ENCODE measurements at regions not wholly inside any gene's neighbourhood (a gene's known extent, or its start where the extent isn't known, plus 50 kb on each side); places are given as distances from the start of the nearest gene placed in this dataset.

GRCh38 chr4:137131201-137131600 is 401.1 kb downstream of the PCDH18 start:
- CTCF ChIA-PET = no interaction called here
- no peaks in the 10 kb centered on the region for H3K9me3 Mint-ChIP-seq (ENCODE audit: insufficient read depth)
- H3K9ac ChIP-seq (ENCODE audit: low read length) = no peak overlapping the region
- H3K79me2 ChIP-seq (ENCODE audit: control insufficient read depth, insufficient read depth, low read length) = no peaks in the 10 kb centered on the region
- H4K20me1 ChIP-seq (ENCODE audit: control insufficient read depth, insufficient read depth, low read length, poor library complexity, severe bottlenecking) = no peaks in the 10 kb centered on the region
- no peaks in the 10 kb centered on the region for H3K9me3 ChIP-seq (ENCODE audit: control extremely low read depth in 1 of 3, control insufficient read depth in 2 of 3, insufficient read depth in 1 of 3, low read length in 2 of 3)
- no peaks in the 10 kb centered on the region for H3K27me3 Mint-ChIP-seq
- H2AFZ ChIP-seq (ENCODE audit: insufficient read depth, low read depth, low read length, poor library complexity, severe bottlenecking) = no peak overlapping the region
- ATAC-seq (ENCODE audit: low read depth) (no peak), DNase-seq (no peak)
- no peak overlapping the region for H3K4me2 ChIP-seq (replicated peaks; ENCODE audit: low read depth, low read length, poor library complexity, severe bottlenecking)
- H3K4me3 Mint-ChIP-seq = no peak overlapping the region
- intact Hi-C loops (cut with micrococcal nuclease) = no loop called here
- H3K27ac Mint-ChIP-seq = no peak overlapping the region
- POLR2A ChIA-PET = no interaction called here
- no peak overlapping the region for H3K27ac ChIP-seq (ENCODE audit: low read length in 2 of 2)
- no peaks in the 10 kb centered on the region for H3K4me1 ChIP-seq (ENCODE audit: control insufficient read depth in 2 of 2, insufficient read depth in 2 of 2, low read length in 2 of 2)
- no peaks in the 10 kb centered on the region for H3K27me3 ChIP-seq (replicated peaks in 1 of 4; ENCODE audit: control extremely low read depth in 1 of 4, control insufficient read depth in 3 of 4, insufficient read depth in 4 of 4, low read length in 3 of 4)
- H3K4me3 ChIP-seq (ENCODE audit: control extremely low read depth in 1 of 5, extremely low read depth in 1 of 5, insufficient read depth in 1 of 5, low read depth in 2 of 5, low read length in 4 of 5) = no peak overlapping the region
- TF ChIP-seq EZH2 (IDR thresholded peaks at IDR 0.05; ENCODE audit: borderline replicate concordance, insufficient read depth, low read depth, low read length, poor library complexity, severe bottlenecking) = no peak
- no peak for TF ChIP-seq CTCF (IDR thresholded peaks at IDR 0.05)
- no peaks in the 10 kb centered on the region for H3K36me3 ChIP-seq (replicated peaks in 1 of 2; ENCODE audit: control extremely low read depth in 1 of 2, control insufficient read depth in 1 of 2, extremely low read depth in 1 of 2, insufficient read depth in 2 of 2, low read length in 1 of 2)
- H3K4me1 Mint-ChIP-seq = no peaks in the 10 kb centered on the region

GRCh38 chr4:137129845-137130244 is 402.4 kb downstream of the PCDH18 start:
- H3K9me3 Mint-ChIP-seq (ENCODE audit: insufficient read depth) = no peaks in the 10 kb centered on the region
- no peaks in the 10 kb centered on the region for H3K4me1 ChIP-seq (ENCODE audit: control insufficient read depth in 2 of 2, insufficient read depth in 2 of 2, low read length in 2 of 2)
- CTCF ChIA-PET = no interaction called here
- no peaks in the 10 kb centered on the region for H3K27me3 ChIP-seq (replicated peaks in 1 of 4; ENCODE audit: control extremely low read depth in 1 of 4, control insufficient read depth in 3 of 4, insufficient read depth in 4 of 4, low read length in 3 of 4)
- POLR2A ChIA-PET = no interaction called here
- H3K4me1 Mint-ChIP-seq = no peaks in the 10 kb centered on the region
- no peak for TF ChIP-seq EZH2 (IDR thresholded peaks at IDR 0.05; ENCODE audit: borderline replicate concordance, insufficient read depth, low read depth, low read length, poor library complexity, severe bottlenecking)
- TF ChIP-seq CTCF (IDR thresholded peaks at IDR 0.05) = no peak
- H3K4me3 Mint-ChIP-seq = no peak overlapping the region
- no peak overlapping the region for H3K4me3 ChIP-seq (ENCODE audit: control extremely low read depth in 1 of 5, extremely low read depth in 1 of 5, insufficient read depth in 1 of 5, low read depth in 2 of 5, low read length in 4 of 5)
- ATAC-seq (ENCODE audit: low read depth) = no peak
- no peak overlapping the region for H3K4me2 ChIP-seq (replicated peaks; ENCODE audit: low read depth, low read length, poor library complexity, severe bottlenecking)
- intact Hi-C loops (cut with micrococcal nuclease) = no loop called here
- no peak overlapping the region for H3K27ac ChIP-seq (ENCODE audit: low read length in 2 of 2)
- no peak for DNase-seq
- H4K20me1 ChIP-seq (ENCODE audit: control insufficient read depth, insufficient read depth, low read length, poor library complexity, severe bottlenecking) = no peaks in the 10 kb centered on the region
- no peak overlapping the region for H3K27ac Mint-ChIP-seq
- H2AFZ ChIP-seq (ENCODE audit: insufficient read depth, low read depth, low read length, poor library complexity, severe bottlenecking) = no peak overlapping the region
- H3K36me3 ChIP-seq (replicated peaks in 1 of 2; ENCODE audit: control extremely low read depth in 1 of 2, control insufficient read depth in 1 of 2, extremely low read depth in 1 of 2, insufficient read depth in 2 of 2, low read length in 1 of 2) = no peaks in the 10 kb centered on the region
- no peak overlapping the region for H3K9ac ChIP-seq (ENCODE audit: low read length)
- H3K79me2 ChIP-seq (ENCODE audit: control insufficient read depth, insufficient read depth, low read length) = no peaks in the 10 kb centered on the region
- no peaks in the 10 kb centered on the region for H3K27me3 Mint-ChIP-seq
- 67% methylated on average over 1 of the region's 1 CpG for WGBS (ENCODE audit: insufficient coverage)
- H3K9me3 ChIP-seq (ENCODE audit: control extremely low read depth in 1 of 3, control insufficient read depth in 2 of 3, insufficient read depth in 1 of 3, low read length in 2 of 3) = no peaks in the 10 kb centered on the region
